B cell (primary cell): ENCODE measurements at regions not wholly inside any gene's neighbourhood (a gene's known extent, or its start where the extent isn't known, plus 50 kb on each side); places are given as distances from the start of the nearest gene placed in this dataset.

ENCODE experiments used
- ATAC-seq: fragments of 200-7000 bp; cut with Tn5 transposase; one replicate; pipeline ENCODE4 v1.10.0; 2021; ENCODE audit warnings: low read depth, mild to moderate bottlenecking, moderate number of reproducible peaks, moderate library complexity
- CTCF ChIA-PET: fragments of 350-600 bp; sonication (Branson Sonifier 250); formaldehyde crosslinking; loops from one replicate; lab custom pipeline; 2021; ENCODE audit warnings: antibody characterized with exemption, inconsistent platforms; lab: Charles Lee
- POLR2A ChIA-PET: fragments of 350-600 bp; sonication (Branson Sonifier 250); formaldehyde crosslinking; loops from one replicate; lab custom pipeline; 2021; ENCODE audit warnings: antibody characterized with exemption; lab: Charles Lee
- DNase-seq: peaks from one replicate; pipeline ENCODE4 v3.0.0; 2013
- H2AFZ ChIP-seq: 2 replicates; pipeline ENCODE4 v1.6.1; 2012; ENCODE audit warnings: mild to moderate bottlenecking, low read depth, low read length; ENCODE audit not compliant: insufficient read depth, poor library complexity, severe bottlenecking
- H3K27ac ChIP-seq, 2 donors: 1 replicate in 1 of 2; 2 replicates in 1 of 2; pipeline ENCODE4 v1.5.1; 2012 to 2013; ENCODE audit warnings: low read length in 2 of 2, mild to moderate bottlenecking in 2 of 2, moderate library complexity in 1 of 2
- H3K27me3 ChIP-seq, 4 experiments: fragments of 200-600 bp in 1 of 4; sonication (generic) in 1 of 4; replicated peaks in 1 of 4; 1 replicate in 2 of 4; 2 replicates in 2 of 4; pipeline versions ENCODE4 v1.6.1 to v1.7.0; 2013 to 2016; ENCODE audit warnings: low read length in 3 of 4, mild to moderate bottlenecking in 2 of 4, mixed read lengths in 1 of 4, moderate library complexity in 1 of 4; ENCODE audit not compliant: insufficient read depth in 4 of 4, control insufficient read depth in 3 of 4; ENCODE audit errors: control extremely low read depth in 1 of 4
- H3K36me3 ChIP-seq, 2 experiments: replicated peaks in 1 of 2; 1 replicate in 1 of 2; 2 replicates in 1 of 2; pipeline versions ENCODE4 v1.6.1 to v1.7.1; 2013; ENCODE audit warnings: low read length in 1 of 2; ENCODE audit not compliant: insufficient read depth in 2 of 2, control insufficient read depth in 1 of 2; ENCODE audit errors: control extremely low read depth in 1 of 2, extremely low read depth in 1 of 2
- H3K4me1 ChIP-seq, 2 donors: fragments of 200-600 bp in 1 of 2; sonication (generic) in 1 of 2; 1 replicate in 1 of 2; 2 replicates in 1 of 2; pipeline versions ENCODE4 v1.5.1 to v1.6.1; 2013 to 2017; ENCODE audit warnings: low read length in 2 of 2; ENCODE audit not compliant: control insufficient read depth in 2 of 2, insufficient read depth in 2 of 2
- H3K4me2 ChIP-seq: replicated peaks from 2 replicates; pipeline ENCODE3; 2012; ENCODE audit warnings: mild to moderate bottlenecking, low read depth, low read length; ENCODE audit not compliant: poor library complexity, severe bottlenecking
- H3K4me3 ChIP-seq, 5 experiments: fragments of 200-600 bp in 1 of 5; sonication (generic) in 1 of 5; 1 replicate in 3 of 5; 2 replicates in 2 of 5; pipeline versions ENCODE4 v1.5.1 to v1.7.0; 2011 to 2016; ENCODE audit warnings: low read length in 4 of 5, mild to moderate bottlenecking in 4 of 5, low read depth in 2 of 5, control low read depth in 1 of 5, moderate library complexity in 1 of 5; ENCODE audit not compliant: insufficient read depth in 1 of 5; ENCODE audit errors: control extremely low read depth in 1 of 5, extremely low read depth in 1 of 5
- H3K79me2 ChIP-seq: fragments of 200-600 bp; sonication (generic); one replicate; pipeline ENCODE4 v1.6.0; 2016; ENCODE audit warnings: low read length; ENCODE audit not compliant: control insufficient read depth, insufficient read depth
- H3K9ac ChIP-seq: fragments of 200-600 bp; sonication (generic); 2 replicates; pipeline ENCODE4 v1.6.1; 2017; ENCODE audit warnings: mild to moderate bottlenecking, low read length, moderate library complexity
- H3K9me3 ChIP-seq, 3 donors: one replicate each; pipeline versions ENCODE4 v1.6.1 to v1.7.1; 2013; ENCODE audit warnings: low read length in 2 of 3; ENCODE audit not compliant: control insufficient read depth in 2 of 3, insufficient read depth in 1 of 3; ENCODE audit errors: control extremely low read depth in 1 of 3
- H4K20me1 ChIP-seq: 2 replicates; pipeline ENCODE4 v1.6.0; 2012; ENCODE audit warnings: mild to moderate bottlenecking, low read length; ENCODE audit not compliant: insufficient read depth, control insufficient read depth, poor library complexity, severe bottlenecking
- H3K27ac Mint-ChIP-seq: one replicate; pipeline ENCODE4 v1.8.0; 2021; ENCODE audit warnings: mixed read lengths
- H3K27me3 Mint-ChIP-seq: one replicate; pipeline ENCODE4 v1.8.0; 2021; ENCODE audit warnings: mixed read lengths
- H3K4me1 Mint-ChIP-seq: one replicate; pipeline ENCODE4 v1.8.0; 2021; ENCODE audit warnings: mixed read lengths
- H3K4me3 Mint-ChIP-seq: one replicate; pipeline ENCODE4 v1.8.0; 2021; ENCODE audit warnings: mixed read lengths
- H3K9me3 Mint-ChIP-seq: one replicate; pipeline ENCODE4 v1.8.0; 2022; ENCODE audit warnings: mixed read lengths; ENCODE audit not compliant: insufficient read depth
- CTCF ChIP-seq: fragments of 200-600 bp; IDR thresholded peaks from one replicate; pipeline ENCODE4 v1.8.0; 2022; ENCODE audit warnings: antibody characterized with exemption, mild to moderate bottlenecking
- EZH2 ChIP-seq: IDR thresholded peaks from 2 replicates; pipeline ENCODE4 v1.6.1; 2012; ENCODE audit warnings: borderline replicate concordance, low read depth, mild to moderate bottlenecking, moderate library complexity, low read length; ENCODE audit not compliant: insufficient read depth, poor library complexity, severe bottlenecking
- WGBS: methylation state at CpG from one replicate; pipeline ENCODE4 v1.1.5; 2013; ENCODE audit warnings: missing lambda C conversion rate; ENCODE audit not compliant: insufficient coverage; 5-methylcytosine and 5-hydroxymethylcytosine counted together
- intact Hi-C: fragments of 100-400 bp; cut with micrococcal nuclease; formaldehyde crosslinking; loops from one replicate; pipeline ENCODE4 v1.10.0; 2022

GRCh38 chr20:50391444-50392137, 118.6 kb upstream of the PTPN1 start:
- H3K4me1 Mint-ChIP-seq, result peaks cover 5% of the 10 kb centered on the region
- POLR2A ChIA-PET, result no interaction called here
- no peak overlapping the region for H3K4me3 Mint-ChIP-seq
- ATAC-seq, result no peak
- DNase-seq, result no peak
- no peaks in the 10 kb centered on the region for H3K9me3 ChIP-seq
- intact Hi-C loops, result no loop called here
- H3K4me2 ChIP-seq, result no peak overlapping the region
- no peak overlapping the region for H3K9ac ChIP-seq
- no peak for TF ChIP-seq EZH2
- TF ChIP-seq CTCF, result no peak
- H3K4me3 ChIP-seq, result no peak overlapping the region
- no peak overlapping the region for H2AFZ ChIP-seq
- H3K27ac Mint-ChIP-seq, result no peak overlapping the region
- H3K36me3 ChIP-seq, result no peaks in the 10 kb centered on the region
- H3K79me2 ChIP-seq, result no peaks in the 10 kb centered on the region
- peaks cover 20% of the 10 kb centered on the region for H3K27me3 Mint-ChIP-seq
- CTCF ChIA-PET, result no interaction called here
- no peak overlapping the region for H3K27ac ChIP-seq
- H3K9me3 Mint-ChIP-seq, result no peaks in the 10 kb centered on the region
- WGBS, result 94% methylated on average over 15 of the region's 15 CpGs
- peaks cover 0 to 21% (median 3%) of the 10 kb centered on the region in 4 experiments for H3K27me3 ChIP-seq
- H3K4me1 ChIP-seq, result peaks cover 7 to 9% of the 10 kb centered on the region in 2 donors
- no peaks in the 10 kb centered on the region for H4K20me1 ChIP-seq

- intact Hi-C loops, result no loop called here
- H3K4me3 Mint-ChIP-seq, result no peak overlapping the region
- DNase-seq, result no peak
- Histone ChIP-seq H3K4me3 (no peak overlapping the region), H3K4me1 (peaks cover 7 to 9% of the 10 kb centered on the region in 2 donors), H3K27me3 (peaks cover 0 to 15% (median under 1%) of the 10 kb centered on the region in 4 experiments), H3K36me3 (no peaks in the 10 kb centered on the region), H3K27ac (no peak overlapping the region), H2AFZ (no peak overlapping the region), H3K9me3 (no peaks in the 10 kb centered on the region), H3K4me2 (no peak overlapping the region), H4K20me1 (no peaks in the 10 kb centered on the region), H3K9ac (no peak overlapping the region), H3K79me2 (no peaks in the 10 kb centered on the region)
- TF ChIP-seq CTCF (no peak), EZH2 (no peak)
- WGBS, result no CpG with 5 or more reads among the region's 9 CpGs
- CTCF ChIA-PET, result no interaction called here
- ATAC-seq, result no peak
- H3K9me3 Mint-ChIP-seq, result no peaks in the 10 kb centered on the region
- H3K27me3 Mint-ChIP-seq, result peaks cover 16% of the 10 kb centered on the region
- no peak overlapping the region for H3K27ac Mint-ChIP-seq
- POLR2A ChIA-PET, result no interaction called here
- peaks cover 5% of the 10 kb centered on the region for H3K4me1 Mint-ChIP-seq
These were observed 117.9 kb upstream of the PTPN1 start for GRCh38 chr20:50392138-50392866.
